GM18520 (cell line): ENCODE measurements at regions not wholly inside any gene's neighbourhood (a gene's known extent, or its start where the extent isn't known, plus 50 kb on each side); places are given as distances from the start of the nearest gene placed in this dataset.
"Not testable (repeated sequence)": the region's sequence is repeated elsewhere in the genome, so short reads cannot be mapped to it uniquely, and the experiment has no call there.

Experiments
- ATAC-seq: cut with Tn5 transposase; IDR thresholded peaks from one replicate; pipeline ENCODE4 v1.9.1; 2021; ENCODE audit not compliant: unreplicated experiment

DNA sequence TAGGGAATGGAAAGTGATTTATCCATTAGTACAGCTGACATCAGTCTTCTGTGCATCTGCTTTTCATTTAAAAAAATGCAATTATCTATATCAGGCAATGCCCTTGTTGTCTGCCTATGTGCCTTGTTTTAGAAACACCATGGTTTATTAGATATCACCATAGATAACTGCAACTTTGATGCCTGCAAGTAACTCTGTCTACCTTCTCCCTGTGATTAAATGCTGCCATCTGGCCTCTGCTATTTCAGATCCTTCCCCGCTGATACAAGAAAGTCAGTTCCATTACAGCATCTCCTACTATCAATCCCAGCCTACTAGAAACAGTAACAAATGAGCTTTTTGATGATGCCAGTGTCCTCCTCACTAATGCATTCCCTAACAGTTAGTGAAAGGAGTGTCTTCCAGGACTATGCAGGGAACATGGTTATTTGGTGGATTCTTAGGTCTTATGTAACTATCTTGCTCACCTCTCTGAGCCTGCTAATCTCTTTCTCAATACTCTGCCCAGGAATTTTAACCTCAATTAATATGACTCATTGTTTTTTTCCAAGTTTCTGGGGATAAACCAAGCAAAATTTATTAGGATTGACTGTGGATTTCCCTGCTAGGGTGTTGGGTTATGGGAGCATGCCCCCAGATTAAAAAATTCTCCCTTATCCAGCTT, 444.9 kb downstream of the RAPGEF2 start:
- no peak for ATAC-seq

DNA sequence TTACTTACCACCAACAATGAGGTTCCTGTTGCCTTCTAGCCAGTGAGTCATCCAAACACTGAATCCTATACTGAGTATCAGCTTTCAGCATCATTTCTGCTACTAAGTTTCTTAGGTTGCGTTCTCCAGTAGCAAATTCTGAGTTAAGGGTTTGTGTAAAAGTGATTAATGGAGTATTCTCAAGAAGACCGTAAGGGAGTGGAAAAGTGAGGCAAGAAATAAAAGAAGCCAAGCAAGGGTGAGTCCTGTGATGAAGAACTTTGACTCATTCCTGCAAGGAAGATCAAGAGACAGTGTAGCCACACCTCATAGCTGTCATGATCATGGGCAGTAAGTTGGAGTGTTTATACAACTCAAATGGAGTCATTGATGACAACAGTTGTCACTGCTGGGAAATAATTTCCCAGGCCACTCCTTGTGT, 446.2 kb downstream of the RAPGEF2 start:
- no peak for ATAC-seq

DNA sequence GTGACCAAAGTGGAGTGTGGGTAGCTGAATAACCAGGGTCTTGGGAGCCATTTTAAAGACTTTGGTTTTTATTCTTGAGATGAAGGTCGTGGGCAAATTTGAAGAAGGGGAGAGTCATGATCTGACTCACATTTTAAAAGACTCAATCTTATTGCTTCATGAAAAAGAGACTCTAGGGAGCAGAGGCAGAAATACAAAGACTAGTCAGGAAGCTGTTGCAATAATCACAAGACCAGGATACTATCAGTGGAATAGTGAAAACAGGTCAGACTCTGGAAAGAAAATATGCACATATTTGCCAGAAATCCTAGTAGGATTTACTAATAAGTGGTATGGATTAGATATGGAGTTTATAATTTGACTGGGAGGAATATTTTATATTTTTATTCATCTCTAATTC, 448.4 kb downstream of the RAPGEF2 start:
- no peak for ATAC-seq

DNA sequence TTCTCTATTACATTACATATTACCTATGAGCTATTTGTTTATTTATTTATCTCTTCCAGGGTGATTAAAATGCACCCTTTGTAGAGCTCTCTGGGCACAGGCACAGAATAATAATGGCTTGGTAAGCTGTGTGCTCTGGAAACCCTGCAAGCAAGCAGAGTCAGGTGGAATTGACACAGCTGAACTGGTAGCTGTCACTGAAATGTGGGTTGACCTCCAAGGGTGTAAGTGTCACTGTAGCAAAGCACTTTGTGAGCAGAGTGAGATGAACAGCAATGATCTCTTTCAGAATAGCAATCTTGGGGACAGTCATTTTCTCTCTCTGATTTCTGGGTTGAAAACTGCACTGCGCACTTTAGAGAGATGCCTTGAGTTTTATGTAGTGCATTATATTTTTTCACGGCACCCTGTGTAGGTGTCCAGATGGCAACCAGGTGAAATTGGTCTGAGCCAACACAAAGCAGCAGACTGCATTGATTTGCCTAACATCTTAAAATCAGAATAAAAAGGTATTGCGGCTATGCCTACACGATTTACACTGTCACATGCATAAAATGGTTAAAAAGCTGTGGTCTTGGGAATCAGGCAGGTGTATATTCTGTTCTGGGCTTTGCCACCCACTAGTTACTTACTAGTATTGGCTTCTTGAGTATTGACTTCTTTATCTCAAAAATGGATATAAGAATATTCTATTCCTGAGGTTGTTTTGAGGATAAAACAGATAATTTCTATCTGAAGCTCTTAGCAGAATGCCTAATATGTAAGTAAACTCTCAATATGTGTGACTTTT, 450.3 kb downstream of the RAPGEF2 start:
- ATAC-seq = no peak

DNA sequence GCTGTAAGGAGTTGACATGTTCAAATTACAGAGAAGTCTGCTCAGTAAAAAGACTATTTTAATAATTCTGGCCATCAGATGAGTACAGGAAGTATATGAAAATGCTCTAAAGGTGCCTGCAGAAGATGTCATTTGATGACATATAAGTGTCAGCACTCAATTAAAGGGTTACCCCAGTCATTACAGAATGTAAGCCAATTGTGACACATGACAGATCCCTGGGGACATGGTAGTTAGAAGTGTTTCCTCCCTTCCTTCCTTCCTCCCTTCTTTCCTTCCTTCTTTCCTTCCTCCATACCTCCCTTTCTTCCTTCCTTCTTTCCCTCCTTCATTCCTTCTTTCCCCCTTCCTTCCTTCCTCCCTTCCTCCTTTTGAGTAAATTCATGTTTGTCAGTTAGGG, 453.0 kb downstream of the RAPGEF2 start:
- no peak for ATAC-seq

GRCh38 chr4:159562366-159562765, 459.5 kb downstream of the RAPGEF2 start:
- no peak for ATAC-seq

- ATAC-seq = no peak
Observed at GRCh38 chr4:159563257-159563656, 460.4 kb downstream of the RAPGEF2 start.

- ATAC-seq = no peak
Observed at GRCh38 chr4:159564615-159565014, 461.7 kb downstream of the RAPGEF2 start.

DNA sequence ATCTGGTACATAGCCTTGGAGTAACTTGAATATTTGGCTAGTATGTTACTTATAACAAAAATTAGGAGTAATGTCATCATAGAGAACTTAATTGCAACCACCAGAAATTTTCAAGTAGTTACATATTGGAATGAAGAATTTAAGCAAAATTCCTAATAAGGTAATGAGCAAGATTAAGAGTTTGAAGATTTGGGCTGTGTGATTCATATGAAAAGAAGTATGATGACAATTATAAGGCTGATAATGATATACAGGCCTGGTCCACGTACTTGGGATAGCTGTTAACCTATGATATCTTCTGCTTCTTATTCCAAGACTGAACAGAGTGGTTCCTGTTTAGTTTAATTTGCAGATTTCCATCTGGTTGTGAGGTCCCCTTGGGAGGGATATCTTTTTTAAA, 463.9 kb downstream of the RAPGEF2 start:
- ATAC-seq = no peak

DNA sequence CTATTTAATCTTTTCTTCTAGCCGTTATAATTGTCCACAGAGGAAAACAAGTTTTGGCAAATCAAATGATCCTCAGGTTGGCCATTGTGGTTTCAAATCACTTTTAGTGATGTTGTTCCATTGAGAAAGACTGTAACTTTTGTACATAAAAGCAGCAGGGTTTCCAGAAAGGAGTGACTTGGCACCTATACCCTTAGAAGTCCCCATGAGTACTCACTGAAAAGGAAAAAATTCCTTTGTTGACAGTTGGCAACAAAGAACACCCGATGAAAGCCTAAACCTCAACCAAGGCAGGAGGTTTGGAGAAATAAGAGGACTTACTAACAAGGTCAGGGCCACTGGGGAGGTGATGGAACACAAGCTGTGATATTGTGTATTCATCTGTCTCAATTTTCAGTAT, 474.4 kb downstream of the RAPGEF2 start:
- no peak for ATAC-seq

GRCh38 chr4:159582685-159583084, 479.8 kb downstream of the RAPGEF2 start:
- no peak for ATAC-seq

DNA sequence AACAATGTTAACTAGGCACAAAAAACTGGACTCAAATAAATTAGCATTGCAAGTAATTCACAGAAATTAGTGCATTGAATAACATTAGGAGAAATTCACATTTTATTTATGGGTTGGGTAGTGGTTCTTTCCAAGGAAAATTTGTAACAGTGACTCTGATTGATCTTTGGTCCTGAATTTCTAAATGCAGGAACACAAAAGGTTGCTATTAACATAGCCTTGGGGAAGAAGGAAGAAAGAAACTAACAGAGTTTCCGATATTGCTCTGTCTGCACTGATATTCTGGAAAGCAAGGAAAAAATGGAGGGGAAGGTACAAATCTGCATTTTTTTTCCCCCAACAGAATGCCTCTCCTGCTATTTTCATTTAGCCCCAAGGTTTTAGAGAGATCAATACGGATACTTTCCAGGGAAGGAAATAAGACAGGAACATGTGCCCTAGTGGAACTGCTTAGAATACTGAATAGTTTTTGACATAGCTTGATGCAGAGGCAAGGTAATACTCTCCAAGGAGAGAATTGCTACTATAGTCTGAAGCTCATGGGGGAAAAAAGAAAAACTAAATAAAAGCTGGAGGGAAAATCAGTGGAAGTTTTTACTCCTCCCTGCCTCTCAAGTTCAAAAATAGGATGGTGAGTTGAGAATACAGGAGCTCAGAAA, 490.1 kb downstream of the RAPGEF2 start:
- no peak for ATAC-seq

DNA sequence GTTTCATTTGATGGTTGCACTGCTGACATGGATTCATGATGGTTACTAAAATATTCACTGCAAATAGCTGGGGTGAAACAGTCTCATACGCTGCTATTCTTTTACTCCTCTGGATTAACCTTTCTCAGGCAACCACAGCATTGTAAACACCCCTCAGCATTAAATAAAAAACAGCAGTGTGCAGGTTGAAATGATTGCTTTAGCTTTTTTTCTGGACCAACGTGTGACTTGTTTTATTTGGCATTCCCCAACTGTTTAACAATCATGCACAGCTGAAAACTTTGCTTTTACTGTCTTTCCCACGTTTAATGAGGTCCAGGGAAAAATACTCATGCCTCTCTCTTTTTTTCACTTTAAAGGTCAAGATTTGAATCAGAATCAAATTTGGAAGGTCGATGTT, 490.8 kb downstream of the RAPGEF2 start:
- no peak for ATAC-seq

- no peak for ATAC-seq
Observed at GRCh38 chr4:159594576-159594975, 491.7 kb downstream of the RAPGEF2 start.

- ATAC-seq = not testable (repeated sequence)
Observed at GRCh38 chr4:159595101-159595500, 492.2 kb downstream of the RAPGEF2 start.

GRCh38 chr4:159598602-159599001, 495.7 kb downstream of the RAPGEF2 start:
- ATAC-seq = no peak

DNA sequence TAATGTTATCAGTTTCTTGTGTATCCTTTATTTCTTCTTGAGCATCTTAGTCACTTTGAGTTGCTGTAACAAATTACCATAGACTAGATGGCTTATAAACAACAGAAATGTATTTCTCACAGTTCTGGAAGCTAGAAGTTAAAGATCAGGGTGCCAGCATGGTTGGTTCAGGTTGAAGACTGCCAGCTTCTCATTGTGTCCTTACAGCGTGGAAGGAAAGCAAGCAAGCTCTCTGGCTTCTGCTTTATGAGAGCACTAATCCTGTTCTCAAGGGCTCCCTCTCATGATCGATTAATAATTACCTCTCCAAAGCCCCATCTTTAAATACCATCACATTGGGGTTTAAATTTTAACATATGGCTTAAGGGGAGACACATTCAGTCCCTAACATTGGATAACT, 497.2 kb downstream of the RAPGEF2 start:
- no peak for ATAC-seq

DNA sequence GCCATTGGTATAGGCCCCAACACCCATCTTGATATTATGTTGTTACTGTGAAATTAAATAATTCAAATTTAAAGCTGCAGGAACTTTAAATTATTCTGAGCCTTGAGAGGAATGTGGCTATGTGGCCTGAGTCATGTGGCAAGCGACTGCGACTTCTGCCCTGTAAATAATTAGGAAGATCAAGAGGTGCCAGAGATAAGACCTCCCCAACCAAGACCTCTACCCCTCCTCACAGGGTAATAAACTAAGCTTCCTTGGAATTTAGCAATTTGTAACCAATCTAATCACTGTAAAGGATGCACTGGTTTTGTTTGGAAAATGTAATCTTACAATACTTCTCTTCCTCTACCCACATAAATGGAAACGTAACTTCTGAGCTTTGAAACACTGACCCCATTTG, 501.9 kb downstream of the RAPGEF2 start:
- ATAC-seq = no peak

GRCh38 chr4:159606835-159607234, 504.0 kb downstream of the RAPGEF2 start:
- no peak for ATAC-seq

- no peak for ATAC-seq
Observed at GRCh38 chr4:159607809-159608208, 504.9 kb downstream of the RAPGEF2 start.

GRCh38 chr4:159608436-159608835, 505.6 kb downstream of the RAPGEF2 start:
- ATAC-seq = no peak

GRCh38 chr4:159632031-159632430, 529.2 kb downstream of the RAPGEF2 start:
- ATAC-seq = no peak
